Ascending aorta (tissue), 2 donors: ENCODE measurements at regions not wholly inside any gene's neighbourhood (a gene's known extent, or its start where the extent isn't known, plus 50 kb on each side); places are given as distances from the start of the nearest gene placed in this dataset.

Source experiments
- DNase-seq, 2 donors: peaks; one replicate each; pipeline ENCODE4 v3.0.0-alpha.2; 2019; ENCODE audit warnings: low spot score in 2 of 2
- H3K27ac ChIP-seq, 2 donors: fragments of 200-600 bp; sonication (generic); one replicate each; pipeline ENCODE4 v1.5.1; 2016 to 2017; ENCODE audit warnings: mild to moderate bottlenecking in 1 of 2
- H3K27me3 ChIP-seq: fragments of 200-600 bp; sonication (generic); one replicate; pipeline ENCODE4 v1.5.1; 2017
- H3K36me3 ChIP-seq, 2 donors: fragments of 200-600 bp; sonication (generic); one replicate each; pipeline ENCODE4 v1.5.1; 2016
- H3K4me1 ChIP-seq, 2 donors: fragments of 200-600 bp; sonication (generic); one replicate each; pipeline ENCODE4 v1.5.1; 2016 to 2017; ENCODE audit warnings: mild to moderate bottlenecking in 1 of 2
- H3K4me3 ChIP-seq, 2 donors: fragments of 200-600 bp; sonication (generic); one replicate each; pipeline ENCODE4 v1.5.1; 2016 to 2017; ENCODE audit warnings: mild to moderate bottlenecking in 1 of 2
- H3K9me3 ChIP-seq, 2 donors: fragments of 200-600 bp; sonication (generic); one replicate each; pipeline ENCODE4 v1.5.1; 2016
- intact Hi-C: fragments of 100-400 bp; cut with DNase I; formaldehyde crosslinking; loops from one replicate; pipeline ENCODE4 v1.15.1; 2023
- TF ChIP-seq, protein P1 (sequence below), 3 experiments: fragments of 200-600 bp in 2 of 3; fragments of 450-650 bp in 1 of 3; sonication (generic) in 2 of 3; IDR thresholded peaks; one replicate each; pipeline ENCODE4 v1.5.1; 2016 to 2019; ENCODE audit warnings: antibody characterized with exemption in 3 of 3, mild to moderate bottlenecking in 1 of 3, moderate library complexity in 1 of 3

DNA sequence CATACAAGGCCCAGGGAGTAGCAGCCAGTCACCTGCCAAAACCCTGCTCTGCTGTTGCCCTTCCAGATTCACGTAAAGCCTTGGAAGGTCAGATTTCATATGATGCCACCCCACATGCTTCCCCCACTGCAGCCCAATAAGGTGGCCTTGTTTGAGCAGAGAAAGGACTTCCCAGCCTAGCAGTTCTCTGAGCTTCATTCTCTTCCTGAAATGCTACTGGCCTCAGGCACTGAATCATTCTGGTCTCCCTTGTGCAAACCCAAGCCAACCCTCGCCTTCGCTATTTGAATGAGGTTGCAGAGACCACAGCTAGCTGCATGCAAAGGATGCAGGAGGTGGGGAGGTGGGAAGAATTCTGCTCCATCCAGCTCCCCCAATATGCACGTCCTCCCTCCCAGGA lies 60.3 kb upstream of the PLXNA4 start:
- Histone ChIP-seq H3K27me3 (no peaks in the 10 kb centered on the region), H3K36me3 (no peaks in the 10 kb centered on the region), H3K27ac (no peak overlapping the region), H3K4me3 (no peak overlapping the region), H3K9me3 (no peaks in the 10 kb centered on the region), H3K4me1 (no peaks in the 10 kb centered on the region)
- no peak for DNase-seq
- intact Hi-C loops, result no loop called here
- TF ChIP-seq, protein P1, sequence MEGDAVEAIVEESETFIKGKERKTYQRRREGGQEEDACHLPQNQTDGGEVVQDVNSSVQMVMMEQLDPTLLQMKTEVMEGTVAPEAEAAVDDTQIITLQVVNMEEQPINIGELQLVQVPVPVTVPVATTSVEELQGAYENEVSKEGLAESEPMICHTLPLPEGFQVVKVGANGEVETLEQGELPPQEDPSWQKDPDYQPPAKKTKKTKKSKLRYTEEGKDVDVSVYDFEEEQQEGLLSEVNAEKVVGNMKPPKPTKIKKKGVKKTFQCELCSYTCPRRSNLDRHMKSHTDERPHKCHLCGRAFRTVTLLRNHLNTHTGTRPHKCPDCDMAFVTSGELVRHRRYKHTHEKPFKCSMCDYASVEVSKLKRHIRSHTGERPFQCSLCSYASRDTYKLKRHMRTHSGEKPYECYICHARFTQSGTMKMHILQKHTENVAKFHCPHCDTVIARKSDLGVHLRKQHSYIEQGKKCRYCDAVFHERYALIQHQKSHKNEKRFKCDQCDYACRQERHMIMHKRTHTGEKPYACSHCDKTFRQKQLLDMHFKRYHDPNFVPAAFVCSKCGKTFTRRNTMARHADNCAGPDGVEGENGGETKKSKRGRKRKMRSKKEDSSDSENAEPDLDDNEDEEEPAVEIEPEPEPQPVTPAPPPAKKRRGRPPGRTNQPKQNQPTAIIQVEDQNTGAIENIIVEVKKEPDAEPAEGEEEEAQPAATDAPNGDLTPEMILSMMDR (IDR thresholded peaks at IDR 0.05), result no peak

DNA sequence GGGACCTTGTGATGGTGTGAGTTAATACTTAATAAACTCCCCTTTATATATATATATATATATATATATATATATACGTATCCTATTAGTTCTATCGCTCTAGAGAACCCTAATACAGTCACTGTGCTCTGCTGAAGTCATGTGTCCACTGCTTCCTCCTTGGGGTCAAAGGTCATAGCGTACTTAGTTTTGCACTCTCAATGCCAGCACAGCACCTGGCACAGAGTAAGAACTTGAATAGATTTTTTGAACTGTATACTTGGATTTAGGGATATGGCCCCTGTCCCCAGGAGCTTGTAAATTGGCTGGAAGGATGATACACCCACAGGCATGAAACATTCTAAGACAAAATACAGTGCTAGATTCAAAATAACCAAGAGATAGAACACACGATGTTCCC lies 58.9 kb upstream of the PLXNA4 start:
- Histone ChIP-seq H3K27ac (no peak overlapping the region), H3K9me3 (no peaks in the 10 kb centered on the region), H3K27me3 (no peaks in the 10 kb centered on the region), H3K4me1 (no peaks in the 10 kb centered on the region), H3K4me3 (no peak overlapping the region), H3K36me3 (no peaks in the 10 kb centered on the region)
- TF ChIP-seq, protein P1 (IDR thresholded peaks at IDR 0.05), result no peak
- intact Hi-C loops, result no loop called here
- DNase-seq, result no peak

DNA sequence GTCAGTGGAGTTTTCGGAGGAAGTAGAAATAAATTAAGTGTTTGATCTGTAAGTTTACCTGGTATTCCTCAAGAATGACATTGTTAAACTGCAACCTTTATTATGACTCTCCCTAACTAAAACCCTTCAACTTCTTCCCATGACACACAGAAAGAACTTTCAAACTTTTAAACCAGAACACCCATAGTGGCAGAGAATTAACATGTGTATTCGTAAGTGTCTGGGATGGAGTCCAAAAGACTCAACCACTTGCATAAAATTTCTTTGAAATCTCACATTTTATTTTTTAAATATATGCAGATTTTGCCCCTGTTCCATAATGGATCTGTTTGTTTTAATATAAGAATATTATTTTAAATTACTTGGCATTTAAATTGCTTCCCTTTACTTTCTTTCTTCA lies 54.6 kb upstream of the PLXNA4 start:
- no peaks in the 10 kb centered on the region for H3K4me1 ChIP-seq
- intact Hi-C loops, result no loop called here

More for the DNA sequence above, 54.6 kb upstream of the PLXNA4 start:
- no peaks in the 10 kb centered on the region for H3K9me3 ChIP-seq
- TF ChIP-seq, protein P1 (IDR thresholded peaks at IDR 0.05), result no peak
- no peaks in the 10 kb centered on the region for H3K27me3 ChIP-seq
- H3K27ac ChIP-seq, result no peak overlapping the region
- H3K36me3 ChIP-seq, result no peaks in the 10 kb centered on the region
- no peak overlapping the region for H3K4me3 ChIP-seq
- no peak for DNase-seq
